IMR-90 (cell line): ENCODE measurements at regions not wholly inside any gene's neighbourhood (a gene's known extent, or its start where the extent isn't known, plus 50 kb on each side); places are given as distances from the start of the nearest gene placed in this dataset.

Experiments
- ATAC-seq: fragments of 200-7000 bp; cut with Tn5 transposase; 2 replicates; pipeline ENCODE4 v1.9.1; 2020; ENCODE audit warnings: low read depth, mild to moderate bottlenecking, moderate library complexity
- BruUV-seq: library from RNA; stranded (reverse); fragments of 400-500 nt; replicated peaks from 2 replicates; lab custom pipeline; 2021; lab: Mats Ljungman, UMichigan
- CTCF ChIA-PET: fragments of 300-600 bp; formaldehyde crosslinking; extraction: SDS; loops from one replicate; lab custom pipeline; 2021; ENCODE audit warnings: antibody characterized with exemption; lab: Yijun Ruan, JAX
- POLR2A ChIA-PET: fragments of 300-600 bp; sonication (Branson Sonifier 250); formaldehyde crosslinking; loops from one replicate; lab custom pipeline; 2022; ENCODE audit warnings: antibody characterized with exemption; ENCODE audit not compliant: unreplicated experiment; lab: Charles Lee
- DNase-seq: peaks from one replicate; pipeline ENCODE4 v3.0.0; 2013
- H2AFZ ChIP-seq: replicated peaks from 2 replicates; pipeline ENCODE3; 2013; ENCODE audit warnings: low read length, mild to moderate bottlenecking; ENCODE audit not compliant: poor library complexity
- H2AK5ac ChIP-seq: 2 replicates; pipeline ENCODE4 v1.6.1; 2013; ENCODE audit warnings: low read depth, low read length, inconsistent platforms
- H2AK9ac ChIP-seq: replicated peaks from 2 replicates; pipeline ENCODE3; 2013; ENCODE audit warnings: mild to moderate bottlenecking, low read depth, low read length, moderate library complexity; ENCODE audit not compliant: poor library complexity
- H2BK120ac ChIP-seq: 2 replicates; pipeline ENCODE4 v1.6.1; 2013; ENCODE audit warnings: low read depth, low read length, inconsistent platforms
- H2BK15ac ChIP-seq: 3 replicates; pipeline ENCODE4 v1.6.1; 2013; ENCODE audit warnings: low read depth, low read length, inconsistent platforms
- H2BK20ac ChIP-seq: 2 replicates; pipeline ENCODE4 v1.6.1; 2013; ENCODE audit warnings: low read depth, mild to moderate bottlenecking, inconsistent platforms, low read length, moderate library complexity
- H2BK5ac ChIP-seq: 2 replicates; pipeline ENCODE4 v1.6.1; 2013; ENCODE audit warnings: mild to moderate bottlenecking, low read depth, low read length, inconsistent platforms; ENCODE audit not compliant: poor library complexity, severe bottlenecking
- H3K14ac ChIP-seq: replicated peaks from 2 replicates; pipeline ENCODE4 v1.6.1; 2013; ENCODE audit warnings: low read depth, low read length, inconsistent platforms
- H3K18ac ChIP-seq: 2 replicates; pipeline ENCODE4 v1.6.1; 2013; ENCODE audit warnings: low read depth, low read length, control low read depth
- H3K23ac ChIP-seq: 2 replicates; pipeline ENCODE4 v1.6.1; 2013; ENCODE audit warnings: low read depth, low read length, inconsistent platforms
- H3K27ac ChIP-seq: 2 replicates; pipeline ENCODE4 v1.5.1; 2013; ENCODE audit warnings: mild to moderate bottlenecking, control low read depth, low read length; ENCODE audit not compliant: insufficient read depth
- H3K27me3 ChIP-seq: 2 replicates; pipeline ENCODE4 v1.6.1; 2013; ENCODE audit warnings: low read length; ENCODE audit not compliant: control insufficient read depth, insufficient read depth
- H3K36me3 ChIP-seq: 2 replicates; pipeline ENCODE4 v1.6.1; 2013; ENCODE audit warnings: low read length, mixed read lengths; ENCODE audit not compliant: control insufficient read depth, insufficient read depth
- H3K4ac ChIP-seq: 2 replicates; pipeline ENCODE4 v1.6.1; 2013; ENCODE audit warnings: low read depth, low read length, inconsistent platforms
- H3K4me1 ChIP-seq: 2 replicates; pipeline ENCODE4 v1.6.1; 2013; ENCODE audit warnings: low read length, mixed read lengths; ENCODE audit not compliant: control insufficient read depth, insufficient read depth
- H3K4me2 ChIP-seq: 2 replicates; pipeline ENCODE4 v1.6.1; 2013; ENCODE audit warnings: low read depth, mild to moderate bottlenecking, control low read depth, low read length, moderate library complexity
- H3K4me3 ChIP-seq: 2 replicates; pipeline ENCODE4 v1.5.1; 2013; ENCODE audit warnings: low read depth, mild to moderate bottlenecking, control low read depth, low read length, moderate library complexity; ENCODE audit not compliant: insufficient read depth
- H3K56ac ChIP-seq: 2 replicates; pipeline ENCODE4 v1.6.1; 2013; ENCODE audit warnings: low read length, inconsistent platforms; ENCODE audit not compliant: insufficient read depth; ENCODE audit errors: extremely low read depth
- H3K79me1 ChIP-seq, 2 experiments: 2 replicates each; pipeline ENCODE4 v1.6.1; 2013; ENCODE audit warnings: low read length in 2 of 2, inconsistent platforms in 1 of 2, low read depth in 1 of 2
- H3K9ac ChIP-seq: 2 replicates; pipeline ENCODE4 v1.6.1; 2013; ENCODE audit warnings: low read depth, low read length, control low read depth
- H3K9me1 ChIP-seq: 2 replicates; pipeline ENCODE4 v1.6.1; 2013; ENCODE audit warnings: low read length, inconsistent platforms; ENCODE audit not compliant: insufficient read depth
- H3K9me3 ChIP-seq: 2 replicates; pipeline ENCODE4 v1.6.1; 2013; ENCODE audit warnings: low read length; ENCODE audit not compliant: control insufficient read depth, insufficient read depth
- H4K20me1 ChIP-seq: 2 replicates; pipeline ENCODE4 v1.6.1; 2013; ENCODE audit warnings: low read length, inconsistent platforms; ENCODE audit not compliant: insufficient read depth
- H4K5ac ChIP-seq: 2 replicates; pipeline ENCODE4 v1.6.1; 2013; ENCODE audit warnings: mild to moderate bottlenecking, low read depth, low read length, control low read depth
- H4K8ac ChIP-seq, 2 experiments: 2 replicates each; pipeline ENCODE4 v1.6.1; 2013; ENCODE audit warnings: low read depth in 2 of 2, low read length in 2 of 2, control low read depth in 1 of 2, inconsistent platforms in 1 of 2
- H4K91ac ChIP-seq: 2 replicates; pipeline ENCODE4 v1.6.1; 2013; ENCODE audit warnings: low read depth, low read length, inconsistent platforms; ENCODE audit not compliant: insufficient read depth
- MAZ ChIP-seq: IDR thresholded peaks from 2 replicates; pipeline ENCODE4 v1.6.1; 2012; ENCODE audit warnings: low read depth, mild to moderate bottlenecking, low read length, improper control_type of control experiment, moderate library complexity, borderline replicate concordance
- MXI1 ChIP-seq: IDR thresholded peaks from 2 replicates; pipeline ENCODE4 v1.6.1; 2012; ENCODE audit warnings: low read depth, mild to moderate bottlenecking, low read length, moderate library complexity, borderline replicate concordance
- WGBS, 2 experiments: methylation state at CpG; one replicate each; pipeline versions ENCODE4 v1.1.5 to v1.1.7; 2013; ENCODE audit warnings: missing lambda C conversion rate in 2 of 2; ENCODE audit not compliant: insufficient read length in 1 of 2; ENCODE audit errors: extremely low coverage in 2 of 2; 5-methylcytosine and 5-hydroxymethylcytosine counted together
- dilution Hi-C: fragments of 300-500 bp; cut with HindIII; formaldehyde crosslinking; loops from one replicate; pipeline ENCODE4 v1.14.3; 2018; ENCODE audit warnings: low sequenced_read_pairs; ENCODE audit not compliant: unreplicated experiment
- in situ Hi-C: fragments of 300-500 bp; cut with MboI; formaldehyde crosslinking; loops from 3 replicates; pipeline ENCODE4 v1.14.3; 2019; ENCODE audit warnings: low sequenced_read_pairs, inconsistent platforms, mixed read lengths
- intact Hi-C: fragments of 100-400 bp; cut with micrococcal nuclease; formaldehyde crosslinking; loops from 2 replicates; pipeline ENCODE4 v1.10.0; 2022

GRCh38 chr5:163623986-163624385 lies 118.6 kb downstream of the MAT2B start:
- H2AK9ac ChIP-seq, result no peak overlapping the region
- H3K27ac ChIP-seq, result no peak overlapping the region
- H3K27me3 ChIP-seq, result no peaks in the 10 kb centered on the region
- H3K23ac ChIP-seq, result no peak overlapping the region
- no peak overlapping the region for H3K4me2 ChIP-seq
- no peaks in the 10 kb centered on the region for H3K4me1 ChIP-seq
- no peak overlapping the region for H3K4me3 ChIP-seq
- no peak overlapping the region for H2AK5ac ChIP-seq
- in situ Hi-C loops (no loop called here), intact Hi-C loops (no loop called here), dilution Hi-C loops (no loop called here)
- TF ChIP-seq MAZ (no peak), MXI1 (no peak)
- ChIA-PET POLR2A (no interaction called here), CTCF (interaction anchor here (0.9 kb wide), 1 partner anchor 37 kb away, joined by 3 read pairs; no protein-coding TSS in a partner anchor)
- H3K36me3 ChIP-seq, result no peaks in the 10 kb centered on the region
- no peak overlapping the region for H3K18ac ChIP-seq
- WGBS, 2 experiments, result no CpG with 5 or more reads among the region's 2 CpGs
- H2AFZ ChIP-seq, result no peak overlapping the region
- no peak overlapping the region for H4K8ac ChIP-seq
- no peaks in the 10 kb centered on the region for H3K9me1 ChIP-seq
- no peak overlapping the region for H3K9ac ChIP-seq
- no peaks in the 10 kb centered on the region for H3K9me3 ChIP-seq
- no peak overlapping the region for H2BK120ac ChIP-seq
- ATAC-seq (no peak), DNase-seq (no peak)
- no peak overlapping the region for H2BK5ac ChIP-seq
- BruUV-seq, result no TSS peak
- H2BK15ac ChIP-seq, result no peak overlapping the region
- H3K14ac ChIP-seq, result no peak overlapping the region
- H3K79me1 ChIP-seq, result no peaks in the 10 kb centered on the region
- H4K20me1 ChIP-seq, result no peaks in the 10 kb centered on the region
- no peak overlapping the region for H4K5ac ChIP-seq
- H2BK20ac ChIP-seq, result no peak overlapping the region
- no peak overlapping the region for H3K4ac ChIP-seq
- H4K91ac ChIP-seq, result no peak overlapping the region
- H3K56ac ChIP-seq, result no peak overlapping the region
